ENCODE measurements at regions not wholly inside any gene's neighbourhood (a gene's known extent, or its start where the extent isn't known, plus 50 kb on each side); places are given as distances from the start of the nearest gene placed in this dataset.

- DNase-seq (ENCODE audit: low spot score), result no peak
Measured at GRCh38 chr7:46518713-46519112, 597.6 kb upstream of the IGFBP3 start.

DNA sequence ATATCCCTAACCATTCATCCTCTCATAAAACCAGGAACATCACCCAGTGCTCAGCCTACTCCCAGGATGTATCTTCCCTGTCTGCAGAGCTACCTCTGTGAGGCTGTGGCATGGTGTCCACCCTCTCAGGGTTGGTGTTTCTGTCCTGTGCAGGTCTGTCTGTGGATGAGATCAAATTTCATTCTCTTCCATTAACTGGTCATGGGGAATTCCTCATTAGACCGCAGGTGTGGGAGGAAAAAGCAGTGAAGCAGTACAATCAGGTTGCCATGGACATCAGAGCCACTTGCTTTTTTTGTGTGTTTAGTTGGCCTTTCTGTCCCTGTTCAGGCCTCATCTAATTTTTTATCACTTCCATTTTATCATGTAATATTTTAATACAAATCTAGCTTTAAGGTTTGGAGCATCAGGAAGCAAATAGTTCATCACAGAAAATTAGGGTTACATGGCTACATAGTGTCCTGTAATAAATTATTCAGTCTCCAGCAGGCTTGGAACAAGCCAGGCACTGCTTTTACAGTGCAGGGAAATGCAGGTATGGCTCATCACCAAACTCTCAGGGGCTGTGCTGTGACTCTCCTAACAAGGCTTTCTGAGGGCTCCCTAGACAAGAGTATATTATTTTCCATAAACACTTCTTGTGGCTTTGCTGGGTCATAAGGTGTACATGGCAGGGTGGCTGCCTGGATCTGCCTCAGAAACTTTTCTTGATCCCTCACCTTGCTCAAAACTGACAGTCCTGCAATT, 594.9 kb upstream of the IGFBP3 start:
- no peak for DNase-seq (ENCODE audit: low spot score)

GRCh38 chr7:46513447-46513848, 592.4 kb upstream of the IGFBP3 start:
- no peak for DNase-seq (ENCODE audit: low spot score)

DNA sequence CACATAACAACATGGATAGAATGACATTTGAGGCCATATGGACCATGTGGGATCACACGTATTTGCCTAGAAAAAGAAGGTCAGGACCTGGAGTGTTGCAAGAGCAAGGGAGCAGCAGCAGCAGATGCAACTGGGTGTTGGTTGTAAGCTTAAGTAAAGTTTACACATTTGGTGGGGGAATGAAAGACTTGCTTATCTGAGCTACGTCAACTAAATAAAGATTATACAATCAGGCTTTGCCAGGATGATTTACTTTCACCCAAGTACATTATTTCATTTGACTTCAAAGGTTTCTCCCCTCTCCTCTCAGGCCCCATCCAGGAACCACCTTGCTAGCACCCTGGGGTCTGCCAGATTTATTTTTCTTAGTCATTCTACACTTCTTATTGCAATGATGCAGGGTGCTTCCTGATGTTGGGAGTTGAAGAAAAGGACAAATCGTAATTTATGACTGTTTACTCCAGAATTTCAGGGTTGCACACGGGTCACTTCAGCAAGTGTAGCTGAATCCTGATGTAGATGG, 591.9 kb upstream of the IGFBP3 start:
- DNase-seq (ENCODE audit: low spot score), result no peak

DNA sequence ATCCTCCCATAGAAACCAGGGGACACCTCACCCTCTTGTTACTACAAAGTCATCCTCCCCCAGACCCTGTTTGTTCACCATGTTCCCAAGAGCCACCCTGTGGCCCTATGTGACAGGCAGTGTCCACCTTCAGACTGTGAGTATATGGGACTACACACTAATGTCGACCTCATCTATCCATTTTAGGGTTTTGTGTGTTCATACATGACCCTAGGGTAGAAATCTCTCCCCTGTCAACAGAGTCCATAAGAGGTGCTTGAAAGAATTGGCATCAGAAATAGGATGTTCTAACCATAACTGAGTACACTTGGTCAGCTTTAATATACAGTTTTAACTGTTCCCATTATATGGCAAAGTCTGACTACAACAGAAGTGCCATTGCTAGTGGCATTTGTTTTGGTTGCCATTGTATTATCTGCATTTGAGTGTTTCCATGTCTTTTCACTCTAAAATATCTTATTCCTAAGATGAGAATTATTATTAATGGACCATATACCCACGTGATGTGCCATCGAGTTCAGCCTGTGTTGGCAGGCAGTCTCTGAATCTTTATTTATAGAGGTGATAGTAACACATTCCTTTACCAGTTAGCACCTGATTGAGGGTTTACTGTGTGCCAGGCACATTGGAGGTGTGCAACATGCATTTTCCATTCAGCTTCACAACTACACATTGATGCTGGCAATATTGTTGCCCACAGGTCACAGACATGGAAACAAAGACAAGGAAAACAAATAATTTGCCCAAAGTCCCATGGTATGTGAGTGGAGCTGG, 590.6 kb upstream of the IGFBP3 start:
- DNase-seq (ENCODE audit: low spot score), result no peak

GRCh38 chr7:46508583-46508982, 587.5 kb upstream of the IGFBP3 start:
- no peak for DNase-seq (ENCODE audit: low spot score)

DNA sequence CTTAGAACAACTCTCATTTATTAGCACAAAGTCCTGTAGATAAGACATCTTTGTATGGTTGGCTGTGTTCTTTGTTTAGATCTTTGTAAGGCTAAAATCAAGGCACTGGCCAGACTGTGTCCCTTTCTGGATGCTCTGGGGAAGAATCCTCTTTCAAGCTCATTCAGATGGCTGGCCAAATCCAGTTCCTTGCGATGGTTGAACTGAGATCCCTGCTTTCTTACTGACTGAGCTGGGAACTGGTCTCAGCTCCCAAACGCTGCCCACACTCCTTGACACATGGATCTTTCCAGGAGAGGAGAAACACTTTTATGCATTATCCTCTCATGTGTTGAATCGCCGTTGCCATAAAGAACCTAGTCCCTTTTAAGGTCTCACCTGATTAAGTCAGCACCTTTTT, 586.5 kb upstream of the IGFBP3 start:
- DNase-seq (ENCODE audit: low spot score), result no peak

- DNase-seq (ENCODE audit: low spot score), result no peak
Measured at GRCh38 chr7:46494441-46494840, 573.4 kb upstream of the IGFBP3 start.

DNA sequence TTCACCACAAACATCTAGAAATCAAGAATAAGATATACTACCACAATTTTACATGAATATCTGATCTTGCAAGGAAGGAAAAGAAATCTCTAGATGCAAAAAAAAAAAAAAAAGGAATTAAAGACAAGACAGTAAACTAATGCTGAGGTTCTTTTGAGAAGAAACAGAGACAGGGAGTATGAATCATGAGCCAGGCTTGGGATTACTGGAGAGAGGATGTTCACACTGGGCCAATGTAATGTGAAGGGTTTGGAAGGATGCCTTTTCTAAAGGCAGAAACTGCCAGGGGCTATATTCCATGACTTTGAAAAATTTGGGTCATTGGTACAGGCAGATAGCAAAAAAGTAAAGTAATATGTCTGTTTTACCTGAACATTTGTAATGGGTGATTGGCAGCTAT, 573.0 kb upstream of the IGFBP3 start:
- DNase-seq (ENCODE audit: low spot score), result no peak

GRCh38 chr7:46493196-46493595, 572.1 kb upstream of the IGFBP3 start:
- no peak for DNase-seq (ENCODE audit: low spot score)

GRCh38 chr7:46492466-46492865, 571.4 kb upstream of the IGFBP3 start:
- DNase-seq (ENCODE audit: low spot score), result no peak

GRCh38 chr7:46490406-46490805, 569.3 kb upstream of the IGFBP3 start:
- no peak for DNase-seq (ENCODE audit: low spot score)

- no peak for DNase-seq (ENCODE audit: low spot score)
Measured at GRCh38 chr7:46489106-46489505, 568.0 kb upstream of the IGFBP3 start.

GRCh38 chr7:46488607-46489006, 567.5 kb upstream of the IGFBP3 start:
- DNase-seq (ENCODE audit: low spot score), result no peak

- no peak for DNase-seq (ENCODE audit: low spot score)
Measured at GRCh38 chr7:46486256-46487206, 565.5 kb upstream of the IGFBP3 start.

DNA sequence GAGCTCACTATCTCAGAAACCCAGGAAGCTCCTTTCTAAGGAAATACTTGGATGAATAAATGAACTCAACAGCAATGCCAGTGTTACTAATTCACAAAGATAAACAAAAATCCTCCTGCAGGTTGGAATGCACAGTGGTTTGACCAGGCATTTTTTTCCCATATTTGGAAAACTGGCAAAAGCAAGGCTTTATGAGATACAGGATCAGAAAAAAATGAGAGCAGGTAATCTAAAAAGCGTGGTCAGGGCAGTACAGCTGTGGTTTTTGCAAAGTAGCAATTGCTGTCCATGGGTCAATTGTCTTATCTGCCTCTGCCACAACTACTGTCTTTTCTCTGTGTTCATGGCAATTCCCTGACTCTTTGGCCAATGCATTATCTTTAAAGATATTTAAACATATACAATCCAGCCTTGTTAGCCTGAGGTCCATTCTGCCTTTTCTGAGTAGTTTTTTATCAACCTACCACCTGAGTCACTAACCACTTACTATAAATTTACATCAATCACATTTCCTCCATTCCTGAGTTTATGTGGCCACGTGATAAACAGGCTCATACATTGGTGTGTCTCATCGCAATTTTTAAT, 564.5 kb upstream of the IGFBP3 start:
- no peak for DNase-seq (ENCODE audit: low spot score)

GRCh38 chr7:46484906-46485305, 563.8 kb upstream of the IGFBP3 start:
- no peak for DNase-seq (ENCODE audit: low spot score)

DNA sequence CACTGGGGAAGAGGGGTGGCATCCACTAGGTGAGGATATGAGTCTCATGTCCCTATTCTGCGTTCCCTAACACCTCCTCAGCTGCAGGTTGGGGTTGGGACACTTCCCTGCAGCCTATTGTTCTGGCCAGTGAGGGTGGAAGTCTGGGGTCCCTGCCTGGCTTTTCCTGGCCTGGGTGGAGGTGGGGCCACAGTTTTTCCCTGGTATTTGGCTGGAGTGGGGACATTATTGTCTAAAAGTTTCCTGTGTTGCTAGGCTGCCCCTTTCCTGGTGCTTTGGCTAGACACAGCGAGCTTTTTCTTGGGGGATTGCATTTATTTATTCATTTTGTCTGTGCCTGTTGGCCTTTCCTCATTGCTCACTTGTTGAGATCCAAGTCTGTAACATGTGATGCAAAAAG, 559.5 kb upstream of the IGFBP3 start:
- DNase-seq (ENCODE audit: low spot score), result no peak

- no peak for DNase-seq (ENCODE audit: low spot score)
Measured at GRCh38 chr7:46479680-46480079, 558.6 kb upstream of the IGFBP3 start.

DNA sequence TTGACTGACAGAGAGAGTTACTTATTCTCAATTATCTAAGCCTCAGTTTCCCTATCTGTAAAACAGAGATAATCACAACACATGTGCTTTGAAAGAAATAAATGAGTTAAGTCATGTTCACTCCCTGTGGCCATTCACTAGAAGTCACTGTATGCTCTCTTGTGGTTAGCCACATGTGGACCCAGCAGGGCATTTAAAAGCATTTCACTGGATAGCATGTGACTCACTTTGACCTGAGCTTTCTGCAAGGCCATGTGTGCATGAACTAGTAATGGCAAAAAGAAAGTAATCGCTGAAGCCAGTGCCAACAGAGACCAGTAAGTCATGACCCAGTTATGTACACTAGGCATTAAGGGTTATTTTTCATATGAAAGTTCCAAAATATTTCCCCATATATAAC, 557.0 kb upstream of the IGFBP3 start:
- DNase-seq (ENCODE audit: low spot score), result no peak

DNA sequence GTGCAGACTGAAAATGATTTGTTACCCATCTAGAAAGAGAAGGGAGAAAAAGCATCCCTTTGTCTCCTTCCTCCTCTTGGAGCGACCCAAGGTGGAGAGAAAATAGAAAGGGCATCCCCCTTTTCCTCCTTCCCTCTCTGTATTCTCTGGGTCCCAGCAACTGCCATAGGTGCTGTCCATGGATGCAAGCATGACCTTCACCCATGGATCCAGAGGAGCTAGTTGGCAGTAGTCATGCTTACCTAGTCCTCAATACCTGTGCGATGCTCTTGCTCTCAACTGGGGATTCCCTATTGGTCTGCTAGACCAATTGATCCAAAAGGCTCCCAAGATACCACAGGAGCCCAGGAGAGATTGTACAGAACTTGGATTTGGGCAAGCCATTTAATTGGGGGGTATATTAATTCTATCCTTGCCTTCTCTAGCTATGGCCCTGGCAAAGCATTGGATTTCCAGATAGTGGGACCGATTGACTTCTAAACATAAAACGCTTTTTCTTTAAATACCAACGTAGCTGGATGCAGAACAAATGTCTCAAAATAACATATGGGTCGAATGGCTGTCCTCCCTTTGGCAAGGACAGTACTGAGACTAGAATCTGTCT, 547.8 kb upstream of the IGFBP3 start:
- DNase-seq (ENCODE audit: low spot score), result no peak
